ENCODE measurements at regions not wholly inside any gene's neighbourhood (a gene's known extent, or its start where the extent isn't known, plus 50 kb on each side); places are given as distances from the start of the nearest gene placed in this dataset.

GRCh38 chr16:86966777-86967176 is 350.4 kb downstream of the C16orf95 start (continued):
- TF ChIP-seq RNF2 (IDR thresholded peaks at IDR 0.05; ENCODE audit: borderline replicate concordance, low read depth) (no peak), GATA3 (IDR thresholded peaks at IDR 0.05; ENCODE audit: borderline replicate concordance) (no peak), MYC (IDR thresholded peaks at IDR 0.05; ENCODE audit: borderline replicate concordance, low read length) (no peak), KDM1A (IDR thresholded peaks at IDR 0.05; ENCODE audit: low read depth) (no peak), SMC3 (IDR thresholded peaks at IDR 0.05) (no peak), RARB (CRISPR knock-in tag; IDR thresholded peaks at IDR 0.05) (no peak)

DNA sequence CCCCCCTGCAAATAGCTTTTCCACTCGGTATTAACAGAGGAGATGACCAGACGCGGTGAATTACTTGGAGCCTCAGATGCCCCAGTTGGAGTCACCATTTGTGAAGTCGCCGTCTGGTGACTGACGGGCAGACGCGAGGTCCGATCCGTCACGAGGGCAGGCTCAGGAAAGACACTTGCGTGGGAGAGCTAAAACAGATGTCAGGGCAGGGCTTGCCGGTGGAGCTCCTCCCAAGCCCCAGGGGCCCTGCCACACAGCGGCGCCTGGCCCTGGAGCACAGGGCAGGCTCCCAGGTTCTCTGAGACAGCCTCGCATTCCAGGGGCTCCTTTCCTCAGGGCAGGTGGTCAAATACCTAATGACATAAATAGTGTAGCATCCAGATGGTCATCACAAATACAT is 348.3 kb downstream of the C16orf95 start:
- H3K9me3 ChIP-seq, result no peaks in the 10 kb centered on the region
- no peak for FAIRE-seq
- ChIA-PET POLR2A (no interaction called here), CTCF (interaction anchor here (1.1 kb wide), 1 partner anchor 159 kb away, joined by 3 read pairs; no protein-coding TSS in a partner anchor)
- no peaks in the 10 kb centered on the region for H3K4me1 ChIP-seq
- no peak overlapping the region for H3K4me3 ChIP-seq
- DNase-seq (ENCODE audit: low read depth in 1 of 2, low spot score in 1 of 2), result no peak
- TF ChIP-seq ESRRA (IDR thresholded peaks at IDR 0.05; ENCODE audit: borderline replicate concordance, low read length), result no peak
- TF ChIP-seq EHF (CRISPR knock-in tag; IDR thresholded peaks at IDR 0.05), result no peak
- no peak for TF ChIP-seq FOSB (CRISPR knock-in tag; IDR thresholded peaks at IDR 0.05)
- TF ChIP-seq CHD4 (IDR thresholded peaks at IDR 0.05; ENCODE audit: borderline replicate concordance), result no peak
- 84% methylated on average over 16 of the region's 16 CpGs for WGBS (ENCODE audit: missing lambda C conversion rate)
- no peak overlapping the region for H3K4me2 ChIP-seq
- H3K27ac ChIP-seq, result no peak overlapping the region
- ATAC-seq, result no peak

- ChIA-PET CTCF (no interaction called here), POLR2A (no interaction called here)
- no peak for TF ChIP-seq CHD4 (IDR thresholded peaks at IDR 0.05; ENCODE audit: borderline replicate concordance)
- no peak for TF ChIP-seq SMC3 (IDR thresholded peaks at IDR 0.05)
- no peak for TF ChIP-seq CBX8 (IDR thresholded peaks at IDR 0.05)
- TF ChIP-seq EP300 (IDR thresholded peaks at IDR 0.05), result no peak
- no peak for TF ChIP-seq EHMT2 (IDR thresholded peaks at IDR 0.05; ENCODE audit: low read depth)
- TF ChIP-seq, protein P1, sequence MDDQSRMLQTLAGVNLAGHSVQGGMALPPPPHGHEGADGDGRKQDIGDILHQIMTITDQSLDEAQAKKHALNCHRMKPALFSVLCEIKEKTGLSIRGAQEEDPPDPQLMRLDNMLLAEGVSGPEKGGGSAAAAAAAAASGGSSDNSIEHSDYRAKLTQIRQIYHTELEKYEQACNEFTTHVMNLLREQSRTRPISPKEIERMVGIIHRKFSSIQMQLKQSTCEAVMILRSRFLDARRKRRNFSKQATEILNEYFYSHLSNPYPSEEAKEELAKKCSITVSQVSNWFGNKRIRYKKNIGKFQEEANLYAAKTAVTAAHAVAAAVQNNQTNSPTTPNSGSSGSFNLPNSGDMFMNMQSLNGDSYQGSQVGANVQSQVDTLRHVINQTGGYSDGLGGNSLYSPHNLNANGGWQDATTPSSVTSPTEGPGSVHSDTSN (IDR thresholded peaks at IDR 0.05), result no peak
- TF ChIP-seq CBX2 (IDR thresholded peaks at IDR 0.05; ENCODE audit: borderline replicate concordance, low read depth), result no peak
- TF ChIP-seq RFX5 (IDR thresholded peaks at IDR 0.05), result no peak
- TF ChIP-seq HDAC2 (IDR thresholded peaks at IDR 0.05), result no peak
- TF ChIP-seq, protein P2, sequence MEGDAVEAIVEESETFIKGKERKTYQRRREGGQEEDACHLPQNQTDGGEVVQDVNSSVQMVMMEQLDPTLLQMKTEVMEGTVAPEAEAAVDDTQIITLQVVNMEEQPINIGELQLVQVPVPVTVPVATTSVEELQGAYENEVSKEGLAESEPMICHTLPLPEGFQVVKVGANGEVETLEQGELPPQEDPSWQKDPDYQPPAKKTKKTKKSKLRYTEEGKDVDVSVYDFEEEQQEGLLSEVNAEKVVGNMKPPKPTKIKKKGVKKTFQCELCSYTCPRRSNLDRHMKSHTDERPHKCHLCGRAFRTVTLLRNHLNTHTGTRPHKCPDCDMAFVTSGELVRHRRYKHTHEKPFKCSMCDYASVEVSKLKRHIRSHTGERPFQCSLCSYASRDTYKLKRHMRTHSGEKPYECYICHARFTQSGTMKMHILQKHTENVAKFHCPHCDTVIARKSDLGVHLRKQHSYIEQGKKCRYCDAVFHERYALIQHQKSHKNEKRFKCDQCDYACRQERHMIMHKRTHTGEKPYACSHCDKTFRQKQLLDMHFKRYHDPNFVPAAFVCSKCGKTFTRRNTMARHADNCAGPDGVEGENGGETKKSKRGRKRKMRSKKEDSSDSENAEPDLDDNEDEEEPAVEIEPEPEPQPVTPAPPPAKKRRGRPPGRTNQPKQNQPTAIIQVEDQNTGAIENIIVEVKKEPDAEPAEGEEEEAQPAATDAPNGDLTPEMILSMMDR (IDR thresholded peaks at IDR 0.05), result no peak
- no peak for TF ChIP-seq RCOR1 (IDR thresholded peaks at IDR 0.05; ENCODE audit: low read depth, low read length)
- TF ChIP-seq POLR2AphosphoS2 (conservative IDR thresholded peaks at IDR 0.05; ENCODE audit: low read length), result no peak
- no peak for TF ChIP-seq POLR2A (IDR thresholded peaks at IDR 0.05; ENCODE audit: low read length)
- TF ChIP-seq, protein P3, sequence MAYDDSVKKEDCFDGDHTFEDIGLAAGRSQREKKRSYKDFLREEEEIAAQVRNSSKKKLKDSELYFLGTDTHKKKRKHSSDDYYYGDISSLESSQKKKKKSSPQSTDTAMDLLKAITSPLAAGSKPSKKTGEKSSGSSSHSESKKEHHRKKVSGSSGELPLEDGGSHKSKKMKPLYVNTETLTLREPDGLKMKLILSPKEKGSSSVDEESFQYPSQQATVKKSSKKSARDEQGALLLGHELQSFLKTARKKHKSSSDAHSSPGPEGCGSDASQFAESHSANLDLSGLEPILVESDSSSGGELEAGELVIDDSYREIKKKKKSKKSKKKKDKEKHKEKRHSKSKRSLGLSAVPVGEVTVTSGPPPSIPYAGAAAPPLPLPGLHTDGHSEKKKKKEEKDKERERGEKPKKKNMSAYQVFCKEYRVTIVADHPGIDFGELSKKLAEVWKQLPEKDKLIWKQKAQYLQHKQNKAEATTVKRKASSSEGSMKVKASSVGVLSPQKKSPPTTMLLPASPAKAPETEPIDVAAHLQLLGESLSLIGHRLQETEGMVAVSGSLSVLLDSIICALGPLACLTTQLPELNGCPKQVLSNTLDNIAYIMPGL (CRISPR knock-in tag; IDR thresholded peaks at IDR 0.05; ENCODE audit: borderline replicate concordance), result no peak
- TF ChIP-seq KDM1A (IDR thresholded peaks at IDR 0.05; ENCODE audit: low read depth), result no peak
- no peak for TF ChIP-seq TP53 (CRISPR knock-in tag; IDR thresholded peaks at IDR 0.05)
- no peak for TF ChIP-seq MAZ (IDR thresholded peaks at IDR 0.05; ENCODE audit: borderline replicate concordance, low read depth, low read length)
- no peak for TF ChIP-seq ESRRA (IDR thresholded peaks at IDR 0.05; ENCODE audit: borderline replicate concordance, low read length)
- no peak for ATAC-seq
- no peak for FAIRE-seq
- H3K4me1 ChIP-seq, result no peaks in the 10 kb centered on the region
- H3K4me3 ChIP-seq, result no peak overlapping the region
- no peak for DNase-seq (ENCODE audit: low read depth in 1 of 2, low spot score in 1 of 2)
- no peak overlapping the region for H3K4me2 ChIP-seq
- 0 out of 3 replicates have a peak, but pooled peaks cover 7% of the 10 kb centered on the region for H3K9me3 ChIP-seq
- H3K27ac ChIP-seq, result no peak overlapping the region
- 60% methylated on average over 1 of the region's 3 CpGs for WGBS (ENCODE audit: missing lambda C conversion rate)
Observed at GRCh38 chr16:86969716-86970115, 347.5 kb downstream of the C16orf95 start.

All from A549 (cell line).